Activated CD4-positive, CD25-positive, alpha-beta regulatory T cell treated with anti-CD3 and anti-CD28 coated beads, Interleukin-2, amount 50 U/mL, for 72 hours (primary cell): ENCODE measurements at regions not wholly inside any gene's neighbourhood (a gene's known extent, or its start where the extent isn't known, plus 50 kb on each side); places are given as distances from the start of the nearest gene placed in this dataset.

ENCODE experiments used
- DNase-seq: peaks from one replicate; pipeline ENCODE4 v3.0.0; 2021

GRCh38 chr22:49564666-49565515, 262.8 kb downstream of the BRD1 start:
- no peak for DNase-seq

GRCh38 chr22:49564054-49564453, 263.6 kb downstream of the BRD1 start:
- DNase-seq, result no peak

- DNase-seq, result no peak
Measured at GRCh38 chr22:49562685-49563249, 264.9 kb downstream of the BRD1 start.

GRCh38 chr22:49561976-49562375, 265.7 kb downstream of the BRD1 start:
- no peak for DNase-seq

GRCh38 chr22:49561338-49561737, 266.3 kb downstream of the BRD1 start:
- DNase-seq, result no peak

- no peak for DNase-seq
Measured at GRCh38 chr22:49555526-49555925, 272.1 kb downstream of the BRD1 start.

- DNase-seq, result no peak
Measured at GRCh38 chr22:49554741-49555140, 272.9 kb downstream of the BRD1 start.

GRCh38 chr22:49554296-49554625, 273.4 kb downstream of the BRD1 start:
- peak; percentile 25 for DNase-seq

- no peak for DNase-seq
Measured at GRCh38 chr22:49553518-49554295, 274.0 kb downstream of the BRD1 start.

GRCh38 chr22:49553076-49553475, 274.6 kb downstream of the BRD1 start:
- no peak for DNase-seq

GRCh38 chr22:49551897-49552614, 275.6 kb downstream of the BRD1 start:
- DNase-seq, result no peak

- no peak for DNase-seq
Measured at GRCh38 chr22:49551446-49551845, 276.2 kb downstream of the BRD1 start.

- DNase-seq, result no peak
Measured at GRCh38 chr22:49550766-49551362, 276.8 kb downstream of the BRD1 start.

- DNase-seq, result no peak
Measured at GRCh38 chr22:49550141-49550430, 277.6 kb downstream of the BRD1 start.

GRCh38 chr22:49549256-49550140, 278.2 kb downstream of the BRD1 start:
- peak; percentile 13 for DNase-seq

- no peak for DNase-seq
Measured at GRCh38 chr22:49548356-49549202, 279.1 kb downstream of the BRD1 start.

- DNase-seq, result no peak
Measured at GRCh38 chr22:49547751-49548239, 279.9 kb downstream of the BRD1 start.

GRCh38 chr22:49546811-49547585, 280.7 kb downstream of the BRD1 start:
- DNase-seq, result no peak

- no peak for DNase-seq
Measured at GRCh38 chr22:49545606-49546005, 282.1 kb downstream of the BRD1 start.

GRCh38 chr22:49544286-49544685, 283.4 kb downstream of the BRD1 start:
- DNase-seq, result no peak
